ENCODE measurements at regions not wholly inside any gene's neighbourhood (a gene's known extent, or its start where the extent isn't known, plus 50 kb on each side); places are given as distances from the start of the nearest gene placed in this dataset.

DNA sequence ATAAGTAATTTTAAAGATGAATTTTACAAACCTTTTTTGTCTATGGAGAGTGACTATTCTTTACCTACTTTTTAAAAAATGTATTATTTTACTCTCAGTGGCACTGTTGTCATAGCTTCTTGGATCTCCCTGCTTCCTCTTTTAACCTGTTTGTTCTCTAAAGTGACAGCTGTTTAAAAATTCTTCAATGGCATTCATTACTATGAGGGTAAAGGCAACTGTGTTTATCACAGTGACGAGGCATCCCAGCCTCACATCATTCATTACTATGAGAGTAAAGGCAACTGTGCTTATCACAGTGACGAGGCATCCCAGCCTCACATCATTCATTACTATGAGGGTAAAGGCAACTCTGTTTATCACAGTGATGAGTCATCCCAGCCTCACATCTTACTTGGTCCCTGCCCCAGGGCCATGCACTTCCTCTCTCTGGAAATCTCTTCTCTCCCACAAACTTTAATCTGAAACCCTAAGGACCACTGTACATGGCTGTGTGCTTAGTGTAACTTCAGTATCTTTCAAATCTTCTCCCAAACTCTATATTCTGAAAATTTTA lies 101.7 kb upstream of the ZNF717 start:
- TF ChIP-seq, protein P1, sequence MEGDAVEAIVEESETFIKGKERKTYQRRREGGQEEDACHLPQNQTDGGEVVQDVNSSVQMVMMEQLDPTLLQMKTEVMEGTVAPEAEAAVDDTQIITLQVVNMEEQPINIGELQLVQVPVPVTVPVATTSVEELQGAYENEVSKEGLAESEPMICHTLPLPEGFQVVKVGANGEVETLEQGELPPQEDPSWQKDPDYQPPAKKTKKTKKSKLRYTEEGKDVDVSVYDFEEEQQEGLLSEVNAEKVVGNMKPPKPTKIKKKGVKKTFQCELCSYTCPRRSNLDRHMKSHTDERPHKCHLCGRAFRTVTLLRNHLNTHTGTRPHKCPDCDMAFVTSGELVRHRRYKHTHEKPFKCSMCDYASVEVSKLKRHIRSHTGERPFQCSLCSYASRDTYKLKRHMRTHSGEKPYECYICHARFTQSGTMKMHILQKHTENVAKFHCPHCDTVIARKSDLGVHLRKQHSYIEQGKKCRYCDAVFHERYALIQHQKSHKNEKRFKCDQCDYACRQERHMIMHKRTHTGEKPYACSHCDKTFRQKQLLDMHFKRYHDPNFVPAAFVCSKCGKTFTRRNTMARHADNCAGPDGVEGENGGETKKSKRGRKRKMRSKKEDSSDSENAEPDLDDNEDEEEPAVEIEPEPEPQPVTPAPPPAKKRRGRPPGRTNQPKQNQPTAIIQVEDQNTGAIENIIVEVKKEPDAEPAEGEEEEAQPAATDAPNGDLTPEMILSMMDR (conservative IDR thresholded peaks at IDR 0.05; ENCODE audit: low read length): no peak
- TF ChIP-seq EZH2phosphoT487 (IDR thresholded peaks at IDR 0.05; ENCODE audit: borderline replicate concordance, low read depth, low read length): no peak
